NCI-H2029 treated with DMSO at 0.1 percent for 48 hours (cell line): ENCODE measurements at regions not wholly inside any gene's neighbourhood (a gene's known extent, or its start where the extent isn't known, plus 50 kb on each side); places are given as distances from the start of the nearest gene placed in this dataset.
"Not testable (repeated sequence)": the region's sequence is repeated elsewhere in the genome, so short reads cannot be mapped to it uniquely, and the experiment has no call there.

Experiments
- DNase-seq: peaks from one replicate; lab custom pipeline; 2025; lab: John Stamatoyannopoulos, UW

GRCh38 chr9:78122631-78123030, 91.0 kb upstream of the GNAQ start:
- no peak for DNase-seq

DNA sequence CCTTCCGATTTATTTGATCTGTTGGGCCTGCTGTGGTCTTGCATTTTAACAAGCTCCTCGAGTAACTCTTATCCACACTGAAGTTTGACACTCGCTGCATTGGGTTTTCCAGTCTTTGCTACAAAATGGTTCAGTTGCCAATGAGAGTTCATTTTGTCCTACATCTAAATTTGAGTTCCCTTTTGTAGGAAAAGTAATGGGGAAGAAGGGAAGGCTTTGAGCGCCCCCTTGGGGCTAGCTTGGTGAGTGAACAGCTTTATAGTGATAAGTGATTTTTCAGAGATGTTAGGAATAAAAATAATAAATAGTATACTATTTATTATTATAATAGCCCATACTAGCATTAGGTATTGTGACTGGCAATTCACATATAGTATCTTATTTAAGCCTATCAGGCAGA, 89.9 kb upstream of the GNAQ start:
- DNase-seq, result peak; percentile 74

GRCh38 chr9:78118742-78119473, 87.3 kb upstream of the GNAQ start:
- no peak for DNase-seq

- DNase-seq, result no peak
Measured at GRCh38 chr9:78115073-78115472, 83.5 kb upstream of the GNAQ start.

- no peak for DNase-seq
Measured at GRCh38 chr9:78114581-78114980, 83.0 kb upstream of the GNAQ start.

DNA sequence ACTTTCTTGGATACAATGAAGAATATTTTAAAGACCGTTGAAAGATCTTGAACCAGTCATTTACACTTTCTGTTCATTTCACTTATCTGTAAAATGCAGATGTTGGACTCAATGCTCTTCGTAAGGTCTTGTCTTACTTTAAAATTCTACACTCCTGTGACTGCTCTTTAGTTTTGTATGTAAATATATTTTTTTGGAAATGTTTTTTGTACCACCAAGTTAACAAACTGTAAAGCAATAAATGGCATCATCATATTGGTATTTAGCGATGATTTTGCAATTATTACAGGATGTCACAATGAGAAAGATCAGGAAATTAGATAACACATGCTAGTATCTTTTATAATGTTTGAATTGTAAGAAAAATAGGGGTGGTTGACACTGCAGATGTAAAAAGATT, 80.8 kb upstream of the GNAQ start:
- no peak for DNase-seq

- DNase-seq, result no peak
Measured at GRCh38 chr9:78112004-78112403, 80.4 kb upstream of the GNAQ start.

- DNase-seq, result no peak
Measured at GRCh38 chr9:78109075-78109474, 77.5 kb upstream of the GNAQ start.

DNA sequence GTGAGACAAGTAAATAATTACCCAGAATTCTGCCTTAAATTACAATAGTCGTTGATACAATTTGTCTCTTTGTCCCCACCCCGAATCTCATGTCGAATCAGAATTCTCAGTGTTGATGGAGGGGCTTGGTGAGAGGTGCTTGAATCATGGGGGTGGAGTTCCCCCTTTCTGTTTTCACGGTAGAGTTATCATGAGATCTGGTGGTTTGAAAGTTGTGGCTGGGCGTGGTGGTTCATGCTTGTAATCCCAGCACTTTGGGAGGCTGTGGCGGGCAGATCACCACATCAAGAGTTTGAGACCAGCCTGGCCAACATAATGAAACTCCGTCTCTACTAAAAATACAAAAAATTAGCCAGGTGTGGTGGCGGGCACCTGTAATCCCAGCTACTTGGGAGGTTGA, 75.0 kb upstream of the GNAQ start:
- DNase-seq, result not testable (repeated sequence)

DNA sequence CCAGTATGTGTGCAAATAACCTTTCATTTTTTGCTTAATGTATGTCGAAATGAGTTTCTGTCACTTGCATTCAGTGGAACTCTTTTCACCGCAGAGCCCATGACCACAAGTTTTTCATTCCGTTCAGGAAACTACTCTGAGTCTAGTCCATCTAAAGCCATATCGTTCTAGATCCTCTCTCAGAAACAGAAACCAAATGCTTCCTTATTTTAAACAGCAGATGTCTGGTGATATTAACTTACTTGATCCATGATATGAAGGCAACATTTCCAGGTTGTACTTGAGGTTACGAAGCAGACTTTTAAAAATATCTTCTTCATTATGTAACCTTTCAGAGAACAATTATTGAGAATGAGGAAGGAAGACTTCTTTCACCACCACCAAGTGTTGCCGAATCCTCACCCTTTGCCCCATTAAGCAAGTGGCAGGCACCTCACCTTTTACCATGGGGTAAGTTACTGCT, 72.4 kb upstream of the GNAQ start:
- no peak for DNase-seq

- no peak for DNase-seq
Measured at GRCh38 chr9:78101247-78101646, 69.6 kb upstream of the GNAQ start.

GRCh38 chr9:78097541-78097940, 65.9 kb upstream of the GNAQ start:
- no peak for DNase-seq

DNA sequence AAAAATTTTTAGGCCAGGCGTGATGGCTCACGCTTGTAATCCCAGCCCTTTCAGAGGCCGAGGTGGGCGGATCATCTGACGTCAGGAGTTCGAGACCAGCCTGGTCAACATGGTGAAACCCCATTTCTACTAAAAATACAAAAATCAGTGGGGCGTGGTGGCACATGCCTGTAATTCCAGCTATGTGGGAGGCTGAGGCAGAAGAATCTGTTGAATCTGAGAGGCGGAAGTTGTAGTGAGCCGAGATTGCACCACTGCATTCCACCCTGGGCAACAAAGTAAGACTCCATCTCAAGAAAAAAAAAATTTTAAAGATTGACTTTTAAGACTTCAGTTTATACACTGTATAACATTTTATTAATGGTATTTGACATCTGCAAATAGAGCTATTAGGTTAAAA, 60.1 kb upstream of the GNAQ start:
- DNase-seq, result no peak

DNA sequence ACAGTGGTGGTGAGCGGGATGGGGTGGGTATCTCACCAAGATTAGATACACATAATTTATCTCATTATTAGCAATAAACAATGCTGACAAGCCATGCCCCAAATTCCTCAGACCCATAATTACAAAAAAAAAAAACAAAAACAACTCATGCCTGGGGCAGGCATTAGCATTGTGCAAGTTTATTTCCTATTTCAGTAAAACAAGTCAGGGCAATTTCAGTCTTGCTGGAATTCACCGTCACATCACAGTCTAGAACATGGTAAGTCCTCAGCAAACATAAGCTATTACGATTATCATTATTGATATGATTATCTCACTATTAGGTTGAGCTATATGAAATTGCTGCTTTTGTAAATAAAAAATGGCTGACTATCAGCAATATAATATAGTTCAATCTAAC, 57.5 kb upstream of the GNAQ start:
- no peak for DNase-seq

DNA sequence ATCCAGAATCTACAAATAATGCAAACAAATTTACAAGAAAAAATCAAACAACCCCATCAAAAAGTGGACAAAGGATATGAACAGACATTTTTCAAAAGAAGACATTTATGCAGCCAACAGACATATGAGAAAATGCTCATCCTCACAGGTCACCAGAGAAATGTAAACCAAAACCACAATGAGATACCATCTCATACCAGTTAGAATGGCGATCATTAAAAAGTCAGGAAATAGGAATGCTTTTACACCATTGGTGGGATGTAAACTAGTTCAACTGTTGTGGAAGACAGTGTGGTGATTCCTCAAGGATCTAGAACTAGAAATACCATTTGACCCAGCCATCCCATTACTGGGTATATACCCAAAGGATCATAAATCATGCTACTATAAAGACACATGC, 56.6 kb upstream of the GNAQ start:
- DNase-seq, result not testable (repeated sequence)
